GM12865 (cell line): ENCODE measurements at regions not wholly inside any gene's neighbourhood (a gene's known extent, or its start where the extent isn't known, plus 50 kb on each side); places are given as distances from the start of the nearest gene placed in this dataset.
A peak's percentile ranks its signal among the peaks of the same experiment; 100 is the strongest.

ENCODE experiments used
- DNase-seq: peaks from one replicate; pipeline ENCODE4 v3.0.0; 2010; ENCODE audit warnings: low read depth
- H3K4me3 ChIP-seq: 2 replicates; pipeline ENCODE4 v1.5.1; 2011; ENCODE audit warnings: mild to moderate bottlenecking, low read depth, low read length, control low read depth
- TF ChIP-seq, protein P1 (sequence below): IDR thresholded peaks from 2 replicates; pipeline ENCODE4 v1.5.1; 2011; ENCODE audit warnings: low read length, control low read depth, low read depth, inconsistent platforms; ENCODE audit not compliant: insufficient read depth; ENCODE audit errors: missing control alignments

DNA sequence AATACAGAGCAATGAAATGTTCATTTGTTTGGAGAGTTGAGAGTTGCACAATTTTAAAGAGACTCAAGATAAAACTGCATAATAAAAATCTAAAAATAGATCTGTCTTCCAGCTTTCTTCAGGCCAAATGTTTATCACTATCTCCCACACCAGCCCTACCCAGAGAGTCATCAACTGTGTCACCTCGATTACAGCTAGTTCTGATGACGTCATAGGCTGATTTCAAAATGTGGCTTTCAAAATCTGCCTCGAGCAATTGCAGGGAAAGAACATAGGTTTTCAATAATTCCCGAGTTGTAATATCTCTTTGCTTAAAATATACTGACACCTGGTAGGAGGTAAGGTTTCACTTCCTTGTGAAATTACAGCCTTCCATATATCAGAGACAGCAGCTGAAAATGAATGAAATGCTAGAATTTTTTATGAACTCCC is 677.6 kb upstream of the ID2 start:
- DNase-seq, result peak; percentile 24
- TF ChIP-seq, protein P1, sequence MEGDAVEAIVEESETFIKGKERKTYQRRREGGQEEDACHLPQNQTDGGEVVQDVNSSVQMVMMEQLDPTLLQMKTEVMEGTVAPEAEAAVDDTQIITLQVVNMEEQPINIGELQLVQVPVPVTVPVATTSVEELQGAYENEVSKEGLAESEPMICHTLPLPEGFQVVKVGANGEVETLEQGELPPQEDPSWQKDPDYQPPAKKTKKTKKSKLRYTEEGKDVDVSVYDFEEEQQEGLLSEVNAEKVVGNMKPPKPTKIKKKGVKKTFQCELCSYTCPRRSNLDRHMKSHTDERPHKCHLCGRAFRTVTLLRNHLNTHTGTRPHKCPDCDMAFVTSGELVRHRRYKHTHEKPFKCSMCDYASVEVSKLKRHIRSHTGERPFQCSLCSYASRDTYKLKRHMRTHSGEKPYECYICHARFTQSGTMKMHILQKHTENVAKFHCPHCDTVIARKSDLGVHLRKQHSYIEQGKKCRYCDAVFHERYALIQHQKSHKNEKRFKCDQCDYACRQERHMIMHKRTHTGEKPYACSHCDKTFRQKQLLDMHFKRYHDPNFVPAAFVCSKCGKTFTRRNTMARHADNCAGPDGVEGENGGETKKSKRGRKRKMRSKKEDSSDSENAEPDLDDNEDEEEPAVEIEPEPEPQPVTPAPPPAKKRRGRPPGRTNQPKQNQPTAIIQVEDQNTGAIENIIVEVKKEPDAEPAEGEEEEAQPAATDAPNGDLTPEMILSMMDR, result no peak
- H3K4me3 ChIP-seq, result no peak overlapping the region

DNA sequence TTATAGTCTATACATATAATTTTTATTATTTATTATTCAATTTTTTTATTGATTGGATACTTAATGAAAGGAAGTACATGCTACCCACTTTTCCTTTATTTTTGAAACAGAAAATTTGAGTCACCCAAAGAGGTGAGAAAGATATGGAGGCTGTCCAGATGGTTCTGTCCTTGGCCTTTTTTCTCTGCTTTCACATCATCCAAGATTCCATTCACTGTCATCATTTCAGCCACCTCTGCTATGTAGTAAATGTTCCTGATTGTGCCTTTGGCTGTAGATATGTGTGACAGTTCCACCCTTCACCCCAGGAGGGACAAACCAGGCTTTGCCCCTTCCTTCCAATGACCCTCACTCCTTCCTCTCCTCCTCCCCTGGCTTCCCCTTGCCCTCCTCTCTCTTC is 675.7 kb upstream of the ID2 start:
- H3K4me3 ChIP-seq, result no peak overlapping the region
- DNase-seq, result no peak
- TF ChIP-seq, protein P1, result no peak

DNA sequence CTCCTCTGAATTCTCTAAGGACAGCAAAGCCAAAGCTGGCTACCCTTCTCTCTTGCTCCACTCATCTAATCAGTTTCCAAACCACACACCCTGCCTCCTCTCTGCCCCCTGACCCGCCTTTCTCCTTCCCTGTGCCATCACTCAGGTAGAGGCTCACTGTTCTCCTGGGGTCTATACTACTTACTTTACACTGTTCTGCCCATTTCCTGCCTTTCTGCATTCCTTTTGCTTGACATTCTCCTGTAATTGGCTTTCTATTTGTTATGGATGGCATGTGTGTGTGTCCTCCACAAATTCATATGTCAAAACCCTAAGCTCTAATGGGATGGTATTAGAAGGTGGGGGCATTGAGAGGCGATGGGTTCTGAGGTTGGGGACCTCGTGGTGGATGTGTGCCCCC is 675.2 kb upstream of the ID2 start:
- DNase-seq, result no peak
- TF ChIP-seq, protein P1, result no peak
- no peak overlapping the region for H3K4me3 ChIP-seq

DNA sequence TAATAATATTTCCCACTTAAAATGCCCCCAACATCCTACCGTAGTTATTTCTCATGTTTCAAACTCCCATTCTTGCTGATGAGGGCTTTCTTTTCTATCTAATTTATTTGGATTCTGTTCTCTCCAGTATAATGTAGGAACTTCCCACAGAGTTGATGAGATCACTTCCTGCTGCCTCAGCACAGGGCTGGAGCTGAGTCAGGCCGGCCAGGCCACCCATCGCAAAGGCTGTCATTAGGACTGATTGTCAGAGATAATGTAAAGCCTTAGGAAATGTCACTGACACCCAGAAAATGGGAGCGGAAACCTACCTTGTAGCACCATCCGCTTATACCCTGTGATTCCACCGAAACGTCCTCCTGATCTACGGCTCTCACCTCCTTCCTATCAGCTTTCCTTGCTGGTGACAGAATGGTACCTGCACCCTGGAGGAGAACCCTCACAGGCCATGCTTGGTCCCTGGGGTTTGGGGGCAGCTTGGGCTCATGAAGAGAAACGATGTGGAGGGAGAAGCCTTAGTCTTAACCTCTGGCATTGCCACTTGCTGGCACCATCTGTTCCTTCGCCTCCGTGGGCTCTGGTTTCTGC is 672.8 kb upstream of the ID2 start:
- H3K4me3 ChIP-seq, result no peak overlapping the region
- TF ChIP-seq, protein P1, result no peak
- DNase-seq, result no peak

DNA sequence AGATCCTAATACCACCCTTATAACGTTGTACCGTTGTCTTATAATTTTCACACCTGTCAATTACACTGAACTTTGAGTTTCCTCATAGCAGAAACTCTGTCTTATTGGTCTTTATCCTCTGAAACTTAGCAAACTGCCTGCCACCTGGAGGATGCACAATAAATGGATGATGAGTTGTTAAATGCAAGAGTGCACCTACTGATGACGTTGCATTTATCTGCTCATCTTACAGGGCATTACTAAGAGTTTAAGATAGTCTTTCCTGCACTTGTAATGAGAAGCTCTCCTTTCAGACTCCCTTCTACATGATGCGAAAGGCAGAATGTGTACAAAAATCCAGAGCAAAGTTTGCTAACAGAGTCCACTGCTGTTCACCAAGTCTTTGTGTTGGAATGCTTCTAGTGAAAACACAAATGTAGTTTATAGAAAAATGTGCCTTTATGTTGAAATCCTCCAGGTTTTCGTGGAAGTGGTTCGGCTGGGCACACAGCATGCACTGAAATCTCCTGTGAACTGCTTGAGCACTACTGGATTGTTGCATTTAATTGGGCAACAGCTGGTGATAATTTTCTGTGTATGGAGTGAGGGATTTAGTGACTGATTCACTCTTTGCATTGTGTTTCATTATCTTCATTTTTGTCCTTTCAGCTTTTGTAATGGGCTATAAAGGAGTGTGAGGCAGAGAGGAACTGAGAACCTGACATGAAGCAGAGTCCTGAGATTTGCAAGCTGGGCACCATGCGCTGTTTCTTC is 665.8 kb upstream of the ID2 start:
- DNase-seq, result no peak
- TF ChIP-seq, protein P1, result no peak
- no peak overlapping the region for H3K4me3 ChIP-seq

DNA sequence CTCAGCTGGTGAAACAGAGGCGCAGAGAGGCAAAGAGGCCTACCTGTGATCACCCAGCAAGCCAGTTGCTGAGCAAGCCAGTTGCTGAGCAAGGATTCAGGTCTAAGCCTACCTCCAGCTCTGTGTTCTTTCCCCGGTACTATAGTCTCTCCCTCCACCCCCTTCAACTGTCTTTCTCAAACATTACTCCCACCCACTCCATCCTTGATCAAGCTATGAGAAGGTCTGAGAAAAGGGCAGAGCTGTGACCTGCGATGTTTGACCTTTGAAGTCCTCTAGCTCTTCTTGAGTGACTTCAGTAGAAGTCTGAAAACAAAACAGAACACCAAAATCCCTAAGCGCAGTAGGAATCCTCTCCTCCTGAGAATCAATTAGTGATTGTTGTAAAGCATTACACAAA is 665.2 kb upstream of the ID2 start:
- TF ChIP-seq, protein P1, result no peak
- no peak overlapping the region for H3K4me3 ChIP-seq
- DNase-seq, result no peak
